ENCODE measurements at regions not wholly inside any gene's neighbourhood (a gene's known extent, or its start where the extent isn't known, plus 50 kb on each side); places are given as distances from the start of the nearest gene placed in this dataset.
A peak's percentile ranks its signal among the peaks of the same experiment; 100 is the strongest.

DNA sequence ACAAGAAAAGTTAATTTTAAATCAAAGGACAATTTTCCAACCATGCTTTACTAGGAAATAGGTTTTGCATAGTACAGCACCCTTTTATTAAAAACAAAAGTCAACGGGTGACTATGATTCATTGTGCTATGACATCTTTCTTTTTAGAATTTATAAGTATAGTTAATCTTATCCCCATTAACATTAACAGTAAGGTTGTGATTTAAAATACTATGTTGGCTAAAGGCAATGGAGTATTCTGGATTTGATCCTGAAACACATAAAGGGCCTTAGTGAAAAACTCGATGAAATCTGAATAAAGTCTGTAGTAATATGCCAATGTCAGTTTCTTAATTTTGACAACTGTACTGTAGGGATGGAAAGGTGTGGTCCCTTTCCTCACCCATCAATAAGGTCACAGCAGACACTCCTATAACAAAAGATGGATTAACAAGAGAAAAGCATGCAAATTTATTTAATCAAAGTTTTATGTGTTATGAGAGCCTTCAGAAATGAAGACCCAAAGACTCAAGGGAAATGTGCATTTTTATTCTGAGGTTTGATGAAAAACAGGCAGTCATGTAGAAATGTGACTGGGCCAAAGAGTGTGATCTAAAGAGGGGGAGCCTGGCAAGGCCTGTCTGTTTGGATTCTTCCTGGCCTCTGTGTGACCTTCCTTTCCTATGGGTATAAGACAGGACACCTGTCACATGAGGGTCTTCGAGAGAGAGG lies 731.4 kb downstream of the TSN start:
- peaks cover 3% of the 10 kb centered on the region for H3K9me3 Mint-ChIP-seq (ENCODE audit: unreplicated experiment)
- no peak for DNase-seq (ENCODE audit: low spot score)
- H3K4me3 Mint-ChIP-seq (ENCODE audit: unreplicated experiment): no peak overlapping the region
- H3K36me3 Mint-ChIP-seq (ENCODE audit: low read depth, unreplicated experiment): no peaks in the 10 kb centered on the region
- TF ChIP-seq, protein P1, sequence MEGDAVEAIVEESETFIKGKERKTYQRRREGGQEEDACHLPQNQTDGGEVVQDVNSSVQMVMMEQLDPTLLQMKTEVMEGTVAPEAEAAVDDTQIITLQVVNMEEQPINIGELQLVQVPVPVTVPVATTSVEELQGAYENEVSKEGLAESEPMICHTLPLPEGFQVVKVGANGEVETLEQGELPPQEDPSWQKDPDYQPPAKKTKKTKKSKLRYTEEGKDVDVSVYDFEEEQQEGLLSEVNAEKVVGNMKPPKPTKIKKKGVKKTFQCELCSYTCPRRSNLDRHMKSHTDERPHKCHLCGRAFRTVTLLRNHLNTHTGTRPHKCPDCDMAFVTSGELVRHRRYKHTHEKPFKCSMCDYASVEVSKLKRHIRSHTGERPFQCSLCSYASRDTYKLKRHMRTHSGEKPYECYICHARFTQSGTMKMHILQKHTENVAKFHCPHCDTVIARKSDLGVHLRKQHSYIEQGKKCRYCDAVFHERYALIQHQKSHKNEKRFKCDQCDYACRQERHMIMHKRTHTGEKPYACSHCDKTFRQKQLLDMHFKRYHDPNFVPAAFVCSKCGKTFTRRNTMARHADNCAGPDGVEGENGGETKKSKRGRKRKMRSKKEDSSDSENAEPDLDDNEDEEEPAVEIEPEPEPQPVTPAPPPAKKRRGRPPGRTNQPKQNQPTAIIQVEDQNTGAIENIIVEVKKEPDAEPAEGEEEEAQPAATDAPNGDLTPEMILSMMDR (IDR thresholded peaks at IDR 0.05; ENCODE audit: unreplicated experiment): no peak
- no peak overlapping the region for H3K27ac Mint-ChIP-seq (ENCODE audit: unreplicated experiment)
- H3K27me3 Mint-ChIP-seq (ENCODE audit: unreplicated experiment): peaks cover 2% of the 10 kb centered on the region
- H3K4me1 Mint-ChIP-seq (ENCODE audit: unreplicated experiment): peaks cover 27% of the 10 kb centered on the region

DNA sequence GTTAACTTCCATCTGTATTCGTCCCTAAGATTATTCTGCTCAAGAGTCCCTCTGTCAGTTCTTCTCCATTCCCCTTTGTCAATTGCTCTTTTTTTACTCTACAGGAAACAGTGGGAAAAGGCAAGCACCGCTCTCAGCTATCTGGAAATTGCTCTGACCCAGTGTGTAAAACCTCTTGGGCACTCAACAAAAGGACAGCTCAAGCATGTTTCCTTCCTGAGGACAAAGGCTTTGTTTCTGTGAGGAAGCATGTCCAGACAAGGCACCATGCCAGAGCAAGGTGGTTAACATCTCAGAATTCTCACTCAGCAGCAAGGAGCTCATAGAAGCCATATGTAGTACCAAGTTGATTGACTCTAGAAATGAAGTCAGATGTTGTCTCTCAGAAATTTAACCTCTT lies 735.6 kb downstream of the TSN start:
- H3K9me3 Mint-ChIP-seq (ENCODE audit: unreplicated experiment): peaks cover 3% of the 10 kb centered on the region
- TF ChIP-seq, protein P1 (IDR thresholded peaks at IDR 0.05; ENCODE audit: unreplicated experiment): no peak
- peaks cover 19% of the 10 kb centered on the region for H3K4me1 Mint-ChIP-seq (ENCODE audit: unreplicated experiment)
- peak; percentile 9 for DNase-seq (ENCODE audit: low spot score)
- no peaks in the 10 kb centered on the region for H3K36me3 Mint-ChIP-seq (ENCODE audit: low read depth, unreplicated experiment)
- H3K4me3 Mint-ChIP-seq (ENCODE audit: unreplicated experiment): no peak overlapping the region
- H3K27me3 Mint-ChIP-seq (ENCODE audit: unreplicated experiment): no peaks in the 10 kb centered on the region
- peak overlapping the region; percentile 50 for H3K27ac Mint-ChIP-seq (ENCODE audit: unreplicated experiment)

DNA sequence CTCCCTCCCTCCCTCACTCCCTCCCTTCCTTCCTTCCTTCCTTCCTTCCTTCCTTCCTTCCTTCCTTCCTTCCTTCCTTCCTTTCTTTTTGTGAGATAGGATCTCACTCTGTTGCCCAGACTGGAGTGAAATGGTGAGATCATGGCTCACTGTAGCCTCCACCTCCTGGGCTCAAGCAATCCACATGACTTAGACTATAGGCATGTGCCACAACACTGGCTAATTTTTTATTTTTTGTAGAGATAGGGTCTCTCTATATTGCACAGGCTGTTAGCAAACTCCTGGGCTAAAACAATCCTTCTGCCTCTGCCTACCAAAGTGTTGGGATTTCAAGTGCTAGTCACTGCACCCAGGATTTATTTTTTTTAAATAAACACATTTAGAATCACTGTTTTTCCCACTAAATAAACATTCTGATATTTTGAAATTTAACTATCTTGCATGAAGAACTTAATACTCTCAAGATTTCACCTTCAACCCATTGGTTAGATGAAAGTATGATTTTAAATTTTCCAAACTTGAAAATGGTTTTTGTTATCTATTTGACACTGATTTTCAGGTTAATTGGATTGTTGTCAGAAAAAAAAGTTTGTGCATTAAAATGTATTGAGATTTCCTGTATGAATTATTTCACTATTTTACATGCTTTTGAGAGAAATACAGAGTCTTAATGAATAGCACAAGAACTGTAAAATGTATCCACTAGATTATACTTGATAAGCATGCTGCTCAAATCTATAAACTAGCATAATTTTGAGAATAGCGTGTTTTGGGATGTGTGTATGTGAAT lies 745.1 kb downstream of the TSN start:
- Mint-ChIP-seq H3K4me3 (ENCODE audit: unreplicated experiment) (no peak overlapping the region), H3K9me3 (ENCODE audit: unreplicated experiment) (no peaks in the 10 kb centered on the region), H3K27me3 (ENCODE audit: unreplicated experiment) (no peaks in the 10 kb centered on the region), H3K4me1 (ENCODE audit: unreplicated experiment) (no peaks in the 10 kb centered on the region), H3K27ac (ENCODE audit: unreplicated experiment) (no peak overlapping the region), H3K36me3 (ENCODE audit: low read depth, unreplicated experiment) (no peaks in the 10 kb centered on the region)
- DNase-seq (ENCODE audit: low spot score): no peak
- TF ChIP-seq, protein P1 (IDR thresholded peaks at IDR 0.05; ENCODE audit: unreplicated experiment): no peak

DNA sequence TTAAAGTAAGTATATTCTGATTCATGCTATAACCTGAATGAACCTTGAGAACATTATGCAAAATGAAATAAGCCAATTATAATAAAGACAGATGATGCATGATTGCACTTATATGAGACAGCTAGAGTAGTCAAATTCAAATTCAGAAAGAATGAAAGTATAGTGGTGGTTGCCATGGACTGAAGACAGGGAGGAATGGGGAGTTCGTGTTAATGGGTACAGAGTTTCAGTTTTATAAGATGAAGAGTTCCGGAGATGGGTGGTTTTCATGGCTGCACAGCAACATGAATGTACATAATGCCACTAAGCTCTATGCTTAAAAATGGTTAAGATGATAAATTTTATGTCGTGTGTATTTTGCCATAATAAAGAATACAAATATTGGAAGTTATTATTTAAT lies 751.2 kb downstream of the TSN start:
- Mint-ChIP-seq H3K4me1 (ENCODE audit: unreplicated experiment) (no peaks in the 10 kb centered on the region), H3K27ac (ENCODE audit: unreplicated experiment) (no peak overlapping the region), H3K36me3 (ENCODE audit: low read depth, unreplicated experiment) (no peaks in the 10 kb centered on the region), H3K4me3 (ENCODE audit: unreplicated experiment) (no peak overlapping the region), H3K9me3 (ENCODE audit: unreplicated experiment) (no peaks in the 10 kb centered on the region), H3K27me3 (ENCODE audit: unreplicated experiment) (peaks cover under 1% of the 10 kb centered on the region)
- TF ChIP-seq, protein P1 (IDR thresholded peaks at IDR 0.05; ENCODE audit: unreplicated experiment): no peak
- no peak for DNase-seq (ENCODE audit: low spot score)

DNA sequence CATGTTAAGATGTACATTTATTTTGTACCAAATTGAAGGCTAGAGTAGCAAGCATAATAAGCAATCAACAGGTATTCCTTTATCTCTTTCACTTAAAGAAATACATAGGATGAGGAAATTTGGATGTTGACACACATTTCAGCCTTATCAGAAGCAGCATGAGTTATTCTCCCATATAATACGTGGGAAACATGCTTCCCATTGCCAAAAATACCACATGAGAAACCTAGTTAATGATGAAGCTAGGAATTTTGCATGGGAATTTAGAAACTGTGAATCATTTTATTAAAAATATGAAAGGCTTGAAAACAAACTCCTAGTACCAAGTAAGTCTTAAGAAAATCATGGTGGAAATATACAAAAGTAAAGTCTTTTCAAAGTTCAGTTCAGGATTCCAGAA lies 751.8 kb downstream of the TSN start:
- Mint-ChIP-seq H3K4me1 (ENCODE audit: unreplicated experiment) (no peaks in the 10 kb centered on the region), H3K4me3 (ENCODE audit: unreplicated experiment) (no peak overlapping the region), H3K9me3 (ENCODE audit: unreplicated experiment) (no peaks in the 10 kb centered on the region), H3K27ac (ENCODE audit: unreplicated experiment) (no peak overlapping the region), H3K27me3 (ENCODE audit: unreplicated experiment) (peaks cover 1% of the 10 kb centered on the region), H3K36me3 (ENCODE audit: low read depth, unreplicated experiment) (no peaks in the 10 kb centered on the region)
- no peak for DNase-seq (ENCODE audit: low spot score)
- TF ChIP-seq, protein P1 (IDR thresholded peaks at IDR 0.05; ENCODE audit: unreplicated experiment): no peak

Measured in endothelial cell (in vitro differentiated cells).